HCT116 (cell line): ENCODE measurements at regions not wholly inside any gene's neighbourhood (a gene's known extent, or its start where the extent isn't known, plus 50 kb on each side); places are given as distances from the start of the nearest gene placed in this dataset.

Experiments used
- ATAC-seq: fragments of 200-7000 bp; cut with Tn5 transposase; 2 replicates; pipeline ENCODE4 v1.9.1; 2020; ENCODE audit warnings: mild to moderate bottlenecking, moderate library complexity
- BruUV-seq: library from RNA; stranded (reverse); fragments of 400-500 nt; replicated peaks from 2 replicates; lab custom pipeline; 2021; lab: Mats Ljungman, UMichigan
- CTCF ChIA-PET: fragments of 300-600 bp; sonication (Branson Sonifier 250); formaldehyde crosslinking; loops from one replicate; lab custom pipeline; 2021; ENCODE audit warnings: antibody characterized with exemption; lab: Charles Lee
- POLR2A ChIA-PET: fragments of 300-600, 350-600 bp; sonication (Branson Sonifier 250); formaldehyde crosslinking; loops from one replicate; lab custom pipeline; 2021; ENCODE audit warnings: antibody characterized with exemption; lab: Charles Lee
- RAD21 ChIA-PET, 2 experiments: fragments of 300-600 bp; sonication (Branson Sonifier 250); formaldehyde crosslinking; loops; one replicate each; lab custom pipeline; 2023; ENCODE audit warnings: low total read pairs in 2 of 2; ENCODE audit not compliant: uncharacterized antibody in 2 of 2, unreplicated experiment in 2 of 2, low non-redundant PET in 1 of 2; lab: Charles Lee
- DNase-seq: peaks from one replicate; pipeline ENCODE4 v3.0.0-alpha.2; 2010; ENCODE audit warnings: low read depth, low spot score
- H2AFZ ChIP-seq: fragments of 200-600 bp; shearing (Covaris generic), sonication (generic); 2 replicates; pipeline ENCODE4 v1.6.1; 2017; ENCODE audit warnings: low read depth, mixed run types, mixed read lengths, antibody characterized with exemption, low read length; ENCODE audit not compliant: poor library complexity, severe bottlenecking
- H3K27ac ChIP-seq: 2 replicates; pipeline ENCODE4 v1.5.1; 2012; ENCODE audit warnings: low read depth, low read length
- H3K27me3 ChIP-seq: fragments of 200-600 bp; sonication (generic); 2 replicates; pipeline ENCODE4 v1.6.1; 2016; ENCODE audit warnings: mixed run types, low read length, mixed read lengths; ENCODE audit not compliant: insufficient read depth
- H3K36me3 ChIP-seq, 2 experiments: fragments of 200-500 bp in 1 of 2; fragments of 200-600 bp in 1 of 2; sonication (Bioruptor generic) in 1 of 2; sonication (generic) in 1 of 2; 2 replicates each; pipeline versions ENCODE4 v1.5.1 to v1.6.1; 2014 to 2016; ENCODE audit warnings: low read length in 2 of 2, inconsistent platforms in 1 of 2, mixed read lengths in 1 of 2, mixed run types in 1 of 2; ENCODE audit not compliant: insufficient read depth in 2 of 2, control insufficient read depth in 1 of 2
- H3K4me1 ChIP-seq, 2 experiments: fragments of 200-600 bp in 1 of 2; sonication (generic) in 1 of 2; 2 replicates each; pipeline versions ENCODE4 v1.5.1 to v1.6.1; 2012 to 2017; ENCODE audit warnings: low read length in 2 of 2, inconsistent platforms in 1 of 2, mild to moderate bottlenecking in 1 of 2, mixed read lengths in 1 of 2, mixed run types in 1 of 2, moderate library complexity in 1 of 2; ENCODE audit not compliant: insufficient read depth in 2 of 2, control insufficient read depth in 1 of 2
- H3K4me2 ChIP-seq: fragments of 200-600 bp; sonication (generic); 2 replicates; pipeline ENCODE4 v1.6.1; 2017; ENCODE audit warnings: mixed run types, low read length, mixed read lengths
- H3K4me3 ChIP-seq, 2 experiments: fragments of 200-600 bp in 1 of 2; sonication (generic) in 1 of 2; replicated peaks in 1 of 2; 2 replicates each; pipeline ENCODE4 v1.5.1; 2011 to 2016; ENCODE audit warnings: low read length in 2 of 2, control low read depth in 1 of 2, low read depth in 1 of 2, mild to moderate bottlenecking in 1 of 2, mixed read lengths in 1 of 2, mixed run types in 1 of 2
- H3K79me2 ChIP-seq: fragments of 200-600 bp; sonication (generic); 2 replicates; pipeline ENCODE4 v1.6.1; 2017; ENCODE audit warnings: mild to moderate bottlenecking, mixed run types, low read length, moderate library complexity, mixed read lengths; ENCODE audit not compliant: insufficient read depth
- H3K9ac ChIP-seq: fragments of 200-600 bp; sonication (generic); 2 replicates; pipeline ENCODE4 v1.6.1; 2016; ENCODE audit warnings: low read length, mixed read lengths
- H3K9me2 ChIP-seq: fragments of 200-600 bp; sonication (generic), shearing (Covaris generic); 2 replicates; pipeline ENCODE4 v1.6.1; 2017; ENCODE audit warnings: mixed run types, mild to moderate bottlenecking, moderate library complexity; ENCODE audit not compliant: insufficient read depth
- H3K9me3 ChIP-seq, 2 experiments: fragments of 200-500 bp in 1 of 2; fragments of 200-600 bp in 1 of 2; sonication (Bioruptor generic) in 1 of 2; sonication (generic) in 1 of 2; 2 replicates each; pipeline ENCODE4 v1.6.1; 2014 to 2017; ENCODE audit warnings: low read length in 2 of 2, mixed read lengths in 2 of 2, inconsistent platforms in 1 of 2, low read depth in 1 of 2, mild to moderate bottlenecking in 1 of 2, mixed run types in 1 of 2, moderate library complexity in 1 of 2; ENCODE audit not compliant: control insufficient read depth in 1 of 2, insufficient read depth in 1 of 2
- H4K20me1 ChIP-seq: fragments of 200-600 bp; sonication (generic), shearing (Covaris generic); 2 replicates; pipeline ENCODE4 v1.6.1; 2017; ENCODE audit warnings: mixed run types, mild to moderate bottlenecking, moderate library complexity; ENCODE audit not compliant: insufficient read depth
- ATF3 ChIP-seq: IDR thresholded peaks from 2 replicates; pipeline ENCODE4 v1.6.1; 2012
- CEBPB ChIP-seq: IDR thresholded peaks from 2 replicates; pipeline ENCODE4 v1.6.1; 2012; ENCODE audit warnings: low read depth
- EGR1 ChIP-seq: IDR thresholded peaks from 2 replicates; pipeline ENCODE4 v1.6.1; 2012; ENCODE audit warnings: low read depth
- ELF1 ChIP-seq: IDR thresholded peaks from 2 replicates; pipeline ENCODE4 v1.6.1; 2012; ENCODE audit warnings: low read depth, borderline replicate concordance
- EZH2phosphoT487 ChIP-seq: fragments of 200-600 bp; IDR thresholded peaks from 2 replicates; pipeline ENCODE4 v1.6.1; 2018; ENCODE audit warnings: antibody characterized with exemption, borderline replicate concordance
- FOSL1 ChIP-seq: IDR thresholded peaks from 2 replicates; pipeline ENCODE4 v1.6.1; 2012; ENCODE audit warnings: low read depth
- MAX ChIP-seq: IDR thresholded peaks from 2 replicates; pipeline ENCODE4 v1.6.1; 2012
- POLR2A ChIP-seq: IDR thresholded peaks from 2 replicates; pipeline ENCODE4 v1.7.0; 2011; ENCODE audit warnings: borderline replicate concordance; ENCODE audit not compliant: insufficient read depth, insufficient read length; ENCODE audit errors: extremely low read depth
- SIN3A ChIP-seq: IDR thresholded peaks from 2 replicates; pipeline ENCODE4 v1.6.1; 2012; ENCODE audit warnings: low read depth
- SP1 ChIP-seq: IDR thresholded peaks from 2 replicates; pipeline ENCODE4 v1.6.1; 2012; ENCODE audit warnings: low read depth
- TCF7L2 ChIP-seq: IDR thresholded peaks from 2 replicates; pipeline ENCODE4 v1.7.0; 2011; ENCODE audit warnings: borderline replicate concordance, inconsistent platforms; ENCODE audit not compliant: insufficient read depth, insufficient read length; ENCODE audit errors: extremely low read depth
- ZNF274 ChIP-seq: fragments of 200-500 bp; sonication (Bioruptor generic); IDR thresholded peaks from 2 replicates; pipeline ENCODE4 v1.6.1; 2014; ENCODE audit warnings: mild to moderate bottlenecking, low read depth, low read length, inconsistent platforms
- intact Hi-C: fragments of 100-400 bp; cut with micrococcal nuclease; formaldehyde crosslinking; loops from 2 replicates; pipeline ENCODE4 v1.10.0; 2022

- H3K79me2 ChIP-seq: no peaks in the 10 kb centered on the region
- no peak for TF ChIP-seq SP1
- no peak for TF ChIP-seq ZNF274
- no peak for TF ChIP-seq MAX
- TF ChIP-seq EGR1: no peak
- no peak for TF ChIP-seq CEBPB
- no peak for TF ChIP-seq FOSL1
- no peak for TF ChIP-seq SIN3A
- TF ChIP-seq EZH2phosphoT487: no peak
- TF ChIP-seq TCF7L2: no peak
- no peak for TF ChIP-seq ELF1
- TF ChIP-seq POLR2A: no peak
- TF ChIP-seq ATF3: no peak
- ChIA-PET POLR2A (no interaction called here), RAD21 (no interaction called here), CTCF (no interaction called here)
- no peak overlapping the region for H2AFZ ChIP-seq
- no peak overlapping the region for H3K4me2 ChIP-seq
- no peaks in the 10 kb centered on the region for H3K27me3 ChIP-seq
- H4K20me1 ChIP-seq: no peaks in the 10 kb centered on the region; the same call in 1 of the 2 replicates
- no peak overlapping the region for H3K27ac ChIP-seq
- H3K4me3 ChIP-seq: no peak overlapping the region
- H3K9ac ChIP-seq: no peak overlapping the region
- H3K9me3 ChIP-seq: no peaks in the 10 kb centered on the region; a peak in 1 of 4 replicates
- peaks cover 0 to 5% of the 10 kb centered on the region in 2 experiments; a peak in 1 of 4 replicates for H3K4me1 ChIP-seq
- H3K36me3 ChIP-seq: no peaks in the 10 kb centered on the region
- BruUV-seq: no TSS peak
- DNase-seq (no peak), ATAC-seq (no peak)
- intact Hi-C loops: no loop called here
- no peaks in the 10 kb centered on the region for H3K9me2 ChIP-seq
These were observed 1612.6 kb upstream of the CELF4 start for GRCh38 chr18:39178166-39178565.
